Transverse colon (tissue), 3 donors: ENCODE measurements at regions not wholly inside any gene's neighbourhood (a gene's known extent, or its start where the extent isn't known, plus 50 kb on each side); places are given as distances from the start of the nearest gene placed in this dataset.

Source experiments
- CTCF ChIP-seq, 5 experiments: fragments of 200-600 bp in 3 of 5; fragments of 450-650 bp in 2 of 5; sonication (generic) in 3 of 5; IDR thresholded peaks; 1 replicate in 2 of 5; 2 replicates in 3 of 5; pipeline ENCODE4 v1.5.1; 2016 to 2017; ENCODE audit warnings: antibody characterized with exemption in 5 of 5, inconsistent platforms in 3 of 5, mild to moderate bottlenecking in 2 of 5, moderate library complexity in 1 of 5
- EP300 ChIP-seq: sonication (generic); formaldehyde crosslinking; IDR thresholded peaks from one replicate; pipeline ENCODE4 v1.6.1; 2017; ENCODE audit warnings: antibody characterized with exemption, low read depth

DNA sequence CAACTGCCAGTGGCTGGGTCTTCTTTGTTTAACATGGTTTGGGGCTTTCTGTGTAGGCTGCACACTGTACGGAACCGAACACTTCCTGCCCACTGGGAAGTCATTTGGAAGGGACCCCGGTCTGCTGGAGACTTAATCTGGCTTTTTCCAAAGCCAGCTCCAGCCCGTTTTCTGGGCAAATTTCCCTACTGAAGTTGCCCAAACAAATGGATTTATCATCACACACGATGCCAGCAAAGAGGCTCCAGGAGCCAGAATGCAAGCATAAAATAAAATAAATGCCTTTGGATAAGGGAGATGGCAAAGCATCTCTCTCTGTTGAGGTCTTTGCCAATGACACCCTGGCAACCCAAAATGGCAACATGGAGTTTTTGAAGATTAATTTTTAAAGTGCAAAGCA is 259.9 kb upstream of the IRX3 start:
- TF ChIP-seq CTCF (IDR thresholded peaks at IDR 0.05), result no peak
- TF ChIP-seq EP300, result no peak
